Fibroblast of lung (primary cell): ENCODE measurements at regions not wholly inside any gene's neighbourhood (a gene's known extent, or its start where the extent isn't known, plus 50 kb on each side); places are given as distances from the start of the nearest gene placed in this dataset.
A peak's percentile ranks its signal among the peaks of the same experiment; 100 is the strongest.

ENCODE experiments used
- EZH2 ChIP-seq: IDR thresholded peaks from 2 replicates; pipeline ENCODE4 v1.5.1; 2012; ENCODE audit warnings: low read length, control low read depth, mild to moderate bottlenecking; ENCODE audit errors: missing control alignments
- TF ChIP-seq, protein P1 (sequence below), 2 donors: IDR thresholded peaks in 1 of 2; conservative IDR thresholded peaks in 1 of 2; 1 replicate in 1 of 2; 2 replicates in 1 of 2; pipeline ENCODE4 v1.5.1; 2011 to 2012; ENCODE audit warnings: low read length in 2 of 2, control low read depth in 1 of 2, inconsistent platforms in 1 of 2, low read depth in 1 of 2, mild to moderate bottlenecking in 1 of 2

DNA sequence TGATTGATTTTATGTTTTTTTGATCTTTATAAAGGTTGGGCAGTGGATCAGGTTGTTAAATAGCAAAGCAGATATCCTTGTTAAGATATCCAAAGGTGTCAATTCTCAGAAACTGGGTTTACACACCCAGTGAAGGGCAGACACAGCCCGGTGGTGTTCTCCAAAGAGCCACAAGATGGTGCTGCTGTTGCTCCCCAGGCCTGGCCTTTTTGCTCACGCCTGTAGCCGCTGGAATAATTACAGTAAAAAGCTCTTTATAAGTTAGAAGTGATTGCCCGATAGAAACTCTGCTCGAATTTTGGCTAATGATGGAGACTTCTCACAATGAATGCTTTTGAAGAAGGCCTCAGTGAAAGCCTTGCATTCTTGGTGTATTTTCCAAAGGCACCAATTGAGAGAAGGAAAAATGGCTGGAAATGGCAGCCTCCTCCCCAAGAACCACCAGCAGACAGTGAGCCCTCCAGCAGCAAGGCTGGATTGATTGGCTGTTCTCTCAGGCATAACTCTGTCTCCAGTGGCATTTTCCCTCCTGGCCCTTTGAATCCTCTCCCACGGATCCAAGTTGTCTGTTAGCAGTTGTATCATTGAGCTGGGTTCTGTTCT is 120.5 kb upstream of the CHD6 start:
- TF ChIP-seq, protein P1, sequence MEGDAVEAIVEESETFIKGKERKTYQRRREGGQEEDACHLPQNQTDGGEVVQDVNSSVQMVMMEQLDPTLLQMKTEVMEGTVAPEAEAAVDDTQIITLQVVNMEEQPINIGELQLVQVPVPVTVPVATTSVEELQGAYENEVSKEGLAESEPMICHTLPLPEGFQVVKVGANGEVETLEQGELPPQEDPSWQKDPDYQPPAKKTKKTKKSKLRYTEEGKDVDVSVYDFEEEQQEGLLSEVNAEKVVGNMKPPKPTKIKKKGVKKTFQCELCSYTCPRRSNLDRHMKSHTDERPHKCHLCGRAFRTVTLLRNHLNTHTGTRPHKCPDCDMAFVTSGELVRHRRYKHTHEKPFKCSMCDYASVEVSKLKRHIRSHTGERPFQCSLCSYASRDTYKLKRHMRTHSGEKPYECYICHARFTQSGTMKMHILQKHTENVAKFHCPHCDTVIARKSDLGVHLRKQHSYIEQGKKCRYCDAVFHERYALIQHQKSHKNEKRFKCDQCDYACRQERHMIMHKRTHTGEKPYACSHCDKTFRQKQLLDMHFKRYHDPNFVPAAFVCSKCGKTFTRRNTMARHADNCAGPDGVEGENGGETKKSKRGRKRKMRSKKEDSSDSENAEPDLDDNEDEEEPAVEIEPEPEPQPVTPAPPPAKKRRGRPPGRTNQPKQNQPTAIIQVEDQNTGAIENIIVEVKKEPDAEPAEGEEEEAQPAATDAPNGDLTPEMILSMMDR (conservative IDR thresholded peaks at IDR 0.05 in 1 of 2, IDR thresholded peaks at IDR 0.05 in 1 of 2; ENCODE audit: low read depth in 1 of 2, low read length in 2 of 2): peak; percentile 83 to 94
- no peak for TF ChIP-seq EZH2
